GM21576 (cell line): ENCODE measurements at regions not wholly inside any gene's neighbourhood (a gene's known extent, or its start where the extent isn't known, plus 50 kb on each side); places are given as distances from the start of the nearest gene placed in this dataset.

Experiments
- ATAC-seq: cut with Tn5 transposase; IDR thresholded peaks from one replicate; pipeline ENCODE4 v1.9.1; 2021; ENCODE audit warnings: mild to moderate bottlenecking, moderate library complexity; ENCODE audit not compliant: unreplicated experiment

DNA sequence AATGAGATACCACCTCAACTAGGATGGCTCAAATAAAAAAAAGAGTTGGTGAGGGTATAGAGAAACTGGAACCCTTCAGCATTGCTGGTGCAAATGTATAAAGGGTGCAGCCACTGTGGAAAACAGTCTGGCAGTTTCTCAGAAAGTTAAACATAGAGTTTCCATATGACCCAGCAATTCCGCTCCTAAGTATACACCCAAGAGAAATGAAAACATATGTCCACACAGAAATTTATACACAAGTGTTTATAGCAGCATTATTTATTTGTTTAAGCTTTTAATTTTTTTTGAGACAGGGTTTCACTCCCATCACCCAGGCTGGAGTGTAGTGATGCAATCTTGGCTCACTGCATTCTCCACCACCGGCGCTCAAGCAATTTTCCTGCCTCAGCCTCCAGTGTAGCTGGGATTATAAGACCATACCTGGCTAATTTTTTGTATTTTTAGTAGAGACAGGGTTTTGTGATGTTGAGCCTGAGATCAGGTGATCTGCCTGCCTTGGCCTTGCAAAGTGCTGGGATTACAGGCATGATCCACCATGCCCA lies 118.2 kb upstream of the KIF5B start:
- ATAC-seq, result no peak

DNA sequence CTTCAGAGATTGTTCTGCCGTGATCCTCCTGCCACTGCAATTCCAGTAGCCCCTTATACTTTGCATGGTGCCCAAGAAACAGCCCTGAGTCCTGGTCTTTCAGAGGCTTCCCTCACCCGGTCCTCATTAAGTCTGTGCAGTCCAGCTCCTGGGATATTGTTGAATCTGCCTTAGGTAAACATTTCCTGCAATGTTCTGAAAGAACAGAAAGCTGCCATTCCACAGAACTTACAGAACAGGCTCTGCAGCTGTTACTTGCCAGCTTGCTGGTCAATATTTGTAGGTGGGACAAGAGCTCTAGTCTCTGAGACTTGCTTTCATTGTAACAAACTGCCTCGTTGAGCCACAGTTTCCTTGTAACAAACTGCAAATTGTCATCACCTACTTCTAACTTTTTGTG lies 115.0 kb upstream of the KIF5B start:
- no peak for ATAC-seq

DNA sequence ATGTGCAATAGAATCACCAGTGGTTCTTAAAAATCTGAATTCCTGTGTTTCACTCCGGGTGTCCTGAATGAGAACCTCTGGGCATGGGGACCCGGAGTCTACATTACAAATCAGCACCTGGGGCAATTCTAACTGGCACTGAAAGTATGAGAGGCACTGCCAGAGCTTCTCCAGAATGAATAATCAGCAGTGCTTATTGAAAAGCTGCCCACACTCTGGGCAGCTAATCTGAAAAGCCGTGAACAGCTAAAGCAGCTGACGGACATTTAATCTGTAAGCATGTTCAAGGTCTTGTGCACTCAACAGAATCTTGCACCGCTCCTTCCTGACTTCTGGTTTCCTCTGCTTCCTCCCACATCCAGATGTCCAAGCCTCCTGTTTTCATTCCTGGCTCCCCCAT lies 113.3 kb upstream of the KIF5B start:
- ATAC-seq, result no peak

DNA sequence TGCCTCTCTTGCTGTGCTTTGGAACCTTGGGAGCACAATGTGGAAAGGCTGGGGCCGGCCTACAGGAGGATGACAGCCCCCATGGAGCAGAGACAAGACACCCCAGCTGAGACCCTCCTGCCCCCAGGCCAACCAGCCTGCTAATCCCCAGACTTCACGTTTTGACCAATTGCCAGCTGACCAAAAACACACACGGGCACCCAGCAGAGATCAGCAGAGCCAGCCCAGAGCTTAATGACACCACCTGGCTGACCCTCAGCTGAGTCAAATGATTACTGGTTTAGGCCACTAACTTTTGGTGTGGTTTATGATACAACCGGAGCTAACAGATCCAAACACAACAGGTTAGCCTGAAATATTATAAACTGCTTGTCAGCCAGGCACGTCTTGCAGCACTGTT lies 111.2 kb upstream of the KIF5B start:
- no peak for ATAC-seq

DNA sequence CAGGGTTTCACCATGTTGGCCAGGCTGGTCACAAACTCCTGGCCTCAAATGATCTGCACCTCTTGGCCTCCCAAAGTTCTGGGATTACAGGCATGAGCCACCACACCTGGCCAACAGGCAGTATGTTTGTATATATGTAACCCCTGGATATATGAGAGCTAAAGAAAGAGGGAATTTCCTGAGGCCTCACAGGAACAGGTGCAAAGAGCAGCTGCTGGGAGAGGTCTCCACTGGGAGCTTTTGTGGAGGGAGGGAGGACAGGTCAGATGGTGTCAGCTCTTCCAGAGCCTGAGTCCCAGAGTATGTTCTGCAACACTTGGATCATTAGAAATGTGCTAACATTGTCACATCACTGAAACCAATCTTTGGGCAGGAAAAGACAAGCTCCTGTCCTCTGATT lies 110.1 kb upstream of the KIF5B start:
- no peak for ATAC-seq

DNA sequence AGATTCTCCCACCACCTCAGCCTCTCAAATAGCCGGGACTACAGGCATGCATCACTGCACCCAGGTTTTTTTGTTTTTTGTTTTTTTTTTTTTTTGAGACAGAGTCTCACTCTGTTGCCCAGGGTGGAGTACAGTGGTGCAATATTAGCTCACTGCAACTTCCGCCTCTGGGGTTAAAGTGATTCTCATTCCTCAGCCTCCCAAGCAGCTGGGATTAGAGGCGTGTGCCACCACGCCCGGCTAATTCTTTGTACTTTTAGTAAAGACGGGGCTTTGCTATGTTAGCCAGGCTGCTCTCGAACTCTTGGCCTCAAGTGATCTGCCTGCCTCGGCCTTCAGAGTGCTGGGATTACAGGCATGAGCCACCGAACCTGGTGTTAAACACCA lies 107.5 kb upstream of the KIF5B start:
- ATAC-seq, result no peak

DNA sequence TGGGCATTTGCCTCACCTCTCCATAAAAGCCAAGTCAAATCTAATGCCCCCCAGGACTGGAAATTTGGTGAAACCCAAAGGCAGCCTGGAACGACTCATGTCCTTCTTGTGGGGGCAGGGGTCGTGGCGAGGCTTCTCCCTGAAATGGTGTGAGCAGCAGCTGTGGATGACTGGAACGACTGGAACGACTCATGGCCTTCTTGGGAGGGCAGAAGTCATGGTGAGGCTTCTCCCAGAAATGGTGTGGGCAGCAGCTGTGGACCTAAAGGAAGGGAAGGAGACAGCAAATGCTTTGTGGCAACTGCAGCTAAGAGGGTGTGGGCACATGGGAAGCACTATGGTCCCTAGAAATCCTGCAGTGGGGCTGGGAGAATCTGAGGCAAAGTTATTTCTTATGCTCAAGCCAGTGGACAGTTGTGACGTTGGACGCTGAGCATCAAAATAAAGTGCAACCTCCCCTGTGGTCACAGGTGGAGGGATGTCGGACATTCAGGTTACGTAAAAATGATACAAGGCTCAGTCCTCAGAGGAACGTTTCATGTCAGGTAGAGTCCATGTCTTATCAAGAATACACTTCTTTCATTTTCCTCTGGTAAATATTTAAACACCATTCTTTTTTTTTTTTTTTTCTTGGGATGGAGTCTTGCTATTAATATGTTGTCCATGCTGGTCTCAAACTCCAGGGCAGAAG lies 107.0 kb upstream of the KIF5B start:
- no peak for ATAC-seq

DNA sequence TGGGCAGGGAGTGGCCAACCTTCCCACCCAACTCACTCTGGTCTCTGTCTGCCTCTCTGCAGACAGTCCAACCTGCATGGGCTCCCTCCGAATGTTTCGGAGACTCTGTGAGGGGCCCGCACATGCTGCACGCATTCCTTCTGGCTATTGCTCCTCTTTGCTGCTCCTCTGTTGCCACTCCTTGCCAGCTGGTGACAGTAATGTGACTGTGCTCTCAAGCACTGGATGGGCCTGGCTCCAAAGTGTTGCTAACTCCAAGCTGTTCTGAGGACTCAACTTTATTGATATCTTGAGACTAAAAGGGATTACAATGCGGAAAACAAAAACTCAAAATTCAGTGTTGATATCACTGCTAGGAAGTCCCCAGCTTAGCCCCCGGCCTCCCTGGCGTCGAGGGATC lies 105.4 kb upstream of the KIF5B start:
- ATAC-seq, result no peak

DNA sequence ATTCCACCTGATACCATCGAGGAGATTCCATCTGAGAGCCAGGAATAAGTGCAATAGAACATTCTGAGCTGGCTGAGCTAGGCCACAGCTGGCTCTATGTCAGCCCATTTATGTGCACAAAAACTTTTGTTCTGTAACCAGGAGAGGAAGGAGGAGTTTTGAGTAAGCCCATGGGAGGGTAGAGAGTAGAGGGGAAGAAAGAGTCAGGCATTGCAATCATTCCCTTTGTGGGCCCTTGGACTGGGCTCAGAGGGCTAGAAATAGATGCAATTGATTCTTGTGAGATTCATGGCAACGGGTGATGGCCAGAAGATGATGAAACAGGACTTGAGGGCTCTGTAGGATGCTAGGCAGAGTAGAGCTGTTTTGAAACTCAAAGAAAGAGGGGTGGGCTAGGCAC lies 104.6 kb upstream of the KIF5B start:
- ATAC-seq, result no peak

DNA sequence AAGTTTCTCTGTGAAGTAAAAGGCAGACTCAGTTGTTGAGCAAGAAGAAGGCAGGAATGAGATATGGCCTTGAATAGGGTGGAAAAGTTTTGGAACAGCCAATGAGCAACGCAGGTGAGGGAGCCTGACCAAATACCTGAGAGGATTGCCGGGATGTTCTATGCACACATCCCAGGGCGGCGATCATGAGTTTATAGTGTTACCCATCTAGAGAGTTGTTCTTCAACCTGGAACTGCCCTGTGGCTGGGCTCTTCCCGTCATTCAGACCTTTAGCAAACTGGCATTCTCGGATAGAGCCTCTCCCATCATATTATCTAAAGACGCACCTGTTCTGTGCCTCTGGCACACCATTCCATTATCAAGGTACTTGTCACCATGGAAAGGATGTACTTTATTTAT lies 103.0 kb upstream of the KIF5B start:
- ATAC-seq, result no peak

DNA sequence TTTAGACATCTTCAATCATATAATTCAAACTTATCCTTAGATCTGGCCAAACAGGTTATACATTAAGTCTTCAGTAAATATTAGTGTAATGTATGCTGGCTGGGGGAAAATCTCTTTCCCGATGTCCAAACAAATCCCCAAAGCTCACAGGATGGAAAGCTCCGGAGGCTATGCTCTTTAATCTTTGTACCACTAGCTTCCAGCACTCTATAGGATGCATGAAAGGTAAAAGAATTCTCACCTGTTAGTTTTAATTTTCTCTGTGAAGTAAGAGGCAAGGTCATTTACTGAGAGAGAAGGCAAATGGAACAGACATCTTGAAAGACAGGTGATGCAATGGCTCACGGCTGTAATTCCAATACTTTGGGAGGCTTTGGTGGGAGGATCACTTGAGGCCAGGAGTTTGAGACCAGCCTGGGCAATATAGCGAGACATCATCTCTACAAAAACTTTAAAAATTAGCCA lies 99.8 kb upstream of the KIF5B start:
- no peak for ATAC-seq

DNA sequence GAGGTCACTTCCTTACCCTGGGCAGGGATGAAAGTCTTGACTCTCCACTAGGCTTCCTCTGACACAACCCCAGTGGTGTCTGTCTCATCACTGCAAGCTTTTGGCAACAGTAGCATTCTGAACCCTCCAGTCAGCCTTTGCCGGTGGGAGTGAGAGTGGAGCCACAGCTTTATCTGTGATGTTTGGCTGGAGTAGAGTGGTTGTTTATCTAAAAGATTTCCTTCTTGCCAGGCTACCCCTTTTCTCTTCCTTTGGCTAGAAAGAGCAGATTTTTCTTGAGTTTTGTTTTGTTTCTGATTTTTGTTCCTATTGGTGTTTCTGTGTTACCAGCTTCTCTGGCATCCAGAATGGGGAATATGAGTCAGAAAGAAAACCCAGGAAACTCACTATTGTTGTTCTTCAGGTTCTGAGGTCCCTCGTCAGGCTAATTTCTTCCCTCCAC lies 98.9 kb upstream of the KIF5B start:
- no peak for ATAC-seq

DNA sequence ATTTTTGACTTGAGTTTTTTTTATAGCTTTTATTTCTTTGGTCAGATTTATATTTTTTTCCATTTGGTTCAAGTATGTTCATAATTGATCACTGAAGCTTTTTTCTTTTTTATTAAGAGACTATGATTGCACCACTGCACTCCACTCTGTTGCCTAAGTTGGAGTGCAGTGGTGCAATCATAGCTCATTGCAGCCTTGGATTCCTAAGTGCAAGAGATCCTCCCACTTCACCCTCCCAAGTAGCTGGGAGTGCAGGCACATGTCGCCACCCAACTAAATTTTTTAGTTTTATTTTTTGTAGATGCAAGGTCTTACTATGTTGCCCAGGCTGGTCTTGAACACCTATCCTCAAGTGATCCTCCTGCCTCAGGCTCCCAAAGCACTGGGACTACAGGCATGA lies 97.7 kb upstream of the KIF5B start:
- ATAC-seq, result no peak

DNA sequence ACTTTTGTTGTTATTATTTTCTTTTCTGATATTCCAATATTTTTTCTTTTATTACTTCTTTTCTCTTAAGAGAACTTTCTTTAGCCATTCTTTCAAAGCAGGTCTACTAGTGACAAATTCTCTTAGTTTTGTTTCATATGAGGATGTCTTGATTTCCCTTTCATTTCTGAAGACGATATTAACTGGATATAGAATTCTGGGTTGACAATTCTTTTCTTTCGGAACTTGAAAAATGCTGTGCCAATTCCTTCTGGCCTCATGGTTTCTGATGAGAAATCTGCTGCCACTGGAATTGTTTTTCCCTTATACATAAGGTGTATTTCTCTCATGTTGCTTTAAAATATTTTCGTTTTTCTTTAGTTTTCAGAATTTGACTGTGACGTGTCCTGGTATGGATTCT lies 97.0 kb upstream of the KIF5B start:
- ATAC-seq, result no peak

DNA sequence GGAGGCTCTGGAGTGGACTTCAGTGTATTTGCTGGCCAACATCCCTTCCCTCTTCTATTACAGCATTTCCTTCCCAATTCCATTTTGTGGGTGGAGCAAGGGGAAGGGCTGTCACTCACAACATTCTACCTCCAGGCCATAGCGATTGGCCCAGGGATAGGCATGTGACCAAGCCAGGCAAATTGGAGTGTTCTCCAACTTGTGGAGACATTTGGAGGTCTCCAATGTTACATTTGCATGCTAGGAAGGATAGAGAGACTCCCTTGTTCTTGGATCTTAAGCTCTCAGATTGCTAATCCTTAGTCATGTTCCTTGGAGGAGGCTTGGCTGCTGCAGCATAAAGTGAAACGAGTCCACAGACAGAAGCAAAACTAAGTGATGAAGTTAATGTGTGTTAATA lies 95.6 kb upstream of the KIF5B start:
- no peak for ATAC-seq

DNA sequence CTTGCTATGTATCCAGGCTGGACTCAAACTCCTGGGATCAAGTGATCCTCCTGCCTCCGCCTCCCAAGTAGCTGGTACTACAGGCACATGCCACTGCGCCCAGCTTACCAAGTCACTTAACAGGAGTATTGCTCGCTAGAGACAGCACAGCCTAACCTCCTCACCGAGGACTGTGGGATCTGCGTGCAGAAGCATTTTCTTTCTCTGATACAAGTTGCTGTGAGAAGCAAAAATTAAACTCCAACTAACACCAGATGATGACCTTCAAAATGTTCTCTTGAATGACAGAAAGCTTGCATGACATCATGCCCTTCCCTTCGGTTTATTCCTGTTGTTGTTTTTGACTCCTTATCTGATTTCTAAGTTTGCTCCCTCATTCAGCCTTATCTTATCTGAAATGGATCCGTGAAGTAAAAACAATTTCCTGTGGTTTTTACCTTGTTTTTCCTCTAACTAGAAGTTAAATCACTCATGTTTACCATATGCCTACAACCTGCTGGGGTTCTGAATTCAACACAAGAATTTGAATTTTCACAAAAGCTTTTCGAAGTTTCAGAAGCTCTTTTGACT lies 94.4 kb upstream of the KIF5B start:
- ATAC-seq, result no peak

DNA sequence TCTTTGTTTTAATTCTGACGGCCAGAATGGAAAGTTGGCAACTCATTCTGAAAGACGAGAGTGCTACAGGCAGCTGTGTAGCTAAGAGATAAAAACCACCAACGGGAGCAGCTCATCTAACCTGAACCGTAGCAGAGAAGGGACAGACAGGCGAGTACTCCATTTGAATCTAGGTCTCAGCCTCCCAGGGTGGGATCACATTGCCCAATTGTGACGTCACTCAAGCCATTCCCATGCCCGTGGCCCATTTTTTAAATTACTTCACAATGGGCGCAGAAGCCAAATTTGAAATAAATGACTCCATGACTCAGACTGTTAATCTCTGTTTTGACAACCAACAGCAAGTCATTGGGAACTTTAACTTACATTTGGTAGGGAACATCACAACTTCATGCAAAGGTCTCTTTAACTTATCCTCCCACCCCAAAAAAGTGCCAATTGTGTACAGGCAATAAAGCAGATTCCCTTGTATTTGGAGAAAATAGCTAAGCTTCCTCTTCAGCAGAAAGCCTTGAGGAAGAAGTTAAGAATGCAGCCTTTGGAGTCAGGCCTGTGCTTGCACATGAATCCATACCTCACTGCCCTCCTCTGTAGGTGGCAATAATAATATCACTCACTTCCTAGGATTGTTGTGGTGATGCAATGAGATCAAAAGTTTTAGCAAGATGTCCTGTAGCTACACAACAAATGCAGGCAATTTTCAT lies 93.2 kb upstream of the KIF5B start:
- peak; percentile 91 for ATAC-seq

DNA sequence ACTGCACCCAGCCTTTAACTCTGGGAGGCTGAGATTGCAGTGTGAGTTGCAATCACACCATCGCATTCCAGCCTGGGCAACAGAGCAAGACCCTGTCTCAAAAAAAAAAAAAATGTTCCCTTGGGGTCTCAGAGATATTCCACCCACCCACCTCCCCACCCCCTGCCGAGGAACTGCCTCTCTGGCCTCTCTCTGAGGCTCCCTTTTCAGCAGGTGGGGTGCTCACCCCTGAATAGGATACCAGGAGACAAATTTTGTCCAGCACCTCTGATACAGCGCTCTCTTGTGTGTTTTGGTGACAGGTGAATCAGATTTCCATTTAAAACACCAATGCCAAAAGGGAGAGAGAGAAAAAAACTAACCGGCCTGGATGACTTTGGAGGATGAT lies 92.6 kb upstream of the KIF5B start:
- peak; percentile 25 for ATAC-seq

DNA sequence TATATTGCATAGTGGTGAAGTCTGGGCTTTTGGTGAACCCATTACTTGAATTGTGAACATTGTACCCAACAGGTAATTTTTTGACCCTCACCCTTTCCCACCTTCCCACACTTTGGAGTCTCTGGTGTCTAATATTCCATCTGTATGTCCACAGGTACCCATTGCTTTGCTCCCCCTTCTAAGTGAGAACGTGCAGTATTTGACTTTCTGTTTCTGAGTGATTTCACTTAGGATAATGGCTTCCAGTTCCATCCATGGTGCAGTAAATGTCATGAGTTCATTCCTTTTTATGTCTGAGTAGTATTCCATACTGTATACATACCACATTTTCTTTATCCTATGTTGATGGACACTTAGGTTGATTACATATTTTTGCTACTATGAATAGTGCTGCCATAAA lies 91.5 kb upstream of the KIF5B start:
- ATAC-seq, result no peak

DNA sequence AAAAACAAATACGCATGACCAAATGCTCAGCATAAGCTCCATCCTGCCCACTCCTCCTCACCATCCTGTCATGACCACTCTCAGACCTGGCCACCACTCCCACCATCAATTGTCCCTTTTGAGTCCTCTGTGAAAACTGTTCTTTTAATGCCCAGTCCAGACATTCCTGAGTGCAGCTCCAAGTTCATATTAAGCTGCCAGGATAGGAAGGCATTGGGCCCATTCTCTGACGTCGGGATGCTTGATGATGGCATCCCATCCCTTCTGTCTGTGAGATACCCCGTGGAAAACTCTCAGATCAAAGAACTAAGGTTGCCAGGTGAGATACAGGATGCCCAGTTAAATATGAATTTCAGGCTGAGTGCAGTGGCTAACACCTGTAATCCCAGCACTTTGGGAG lies 89.9 kb upstream of the KIF5B start:
- no peak for ATAC-seq

DNA sequence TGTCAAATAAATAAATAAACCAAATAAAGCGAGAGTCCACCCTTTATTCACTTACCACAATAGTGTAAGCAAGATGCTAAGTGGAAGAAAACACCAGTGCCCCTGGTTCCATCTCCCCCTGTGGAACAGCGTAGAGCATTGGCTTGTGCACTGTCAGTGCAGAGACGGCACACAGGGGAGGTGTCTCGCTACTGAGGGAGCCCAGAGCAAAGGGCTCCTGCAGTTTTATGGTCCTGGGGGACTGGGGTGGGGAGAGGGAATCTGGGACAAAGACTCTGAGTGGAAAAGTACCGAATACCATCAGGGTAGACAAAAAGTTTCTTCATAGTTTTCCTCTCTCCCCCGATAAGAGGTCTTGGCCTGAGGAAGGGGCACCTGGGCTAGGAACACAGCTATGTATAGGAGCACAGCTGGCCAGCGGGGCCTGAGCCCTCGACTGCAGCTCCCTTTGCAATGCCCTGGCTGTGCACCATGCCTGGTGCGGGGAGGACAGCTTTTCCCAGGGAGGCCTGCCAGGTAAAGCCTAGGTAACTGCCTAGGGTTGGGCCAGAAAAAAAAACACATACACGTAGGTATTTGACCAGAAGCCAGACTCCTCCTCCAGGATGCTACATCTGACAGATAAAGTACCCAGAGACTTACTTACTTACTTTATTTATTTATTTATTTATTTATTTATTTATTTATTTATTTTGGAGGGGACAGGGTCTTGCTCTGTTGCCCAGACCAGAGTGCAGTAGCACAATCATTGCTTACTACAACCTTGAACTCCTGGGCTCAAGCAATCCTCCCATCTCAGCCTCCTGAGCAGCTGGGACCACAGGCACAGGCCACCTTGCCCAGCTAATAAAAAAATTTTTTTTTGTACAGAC lies 88.8 kb upstream of the KIF5B start:
- ATAC-seq, result no peak
